HG03571 (cell line): ENCODE measurements at regions not wholly inside any gene's neighbourhood (a gene's known extent, or its start where the extent isn't known, plus 50 kb on each side); places are given as distances from the start of the nearest gene placed in this dataset.
"Not testable (repeated sequence)": the region's sequence is repeated elsewhere in the genome, so short reads cannot be mapped to it uniquely, and the experiment has no call there.

Experiments used
- ATAC-seq: cut with Tn5 transposase; IDR thresholded peaks from one replicate; pipeline ENCODE4 v1.9.1; 2021; ENCODE audit not compliant: unreplicated experiment

DNA sequence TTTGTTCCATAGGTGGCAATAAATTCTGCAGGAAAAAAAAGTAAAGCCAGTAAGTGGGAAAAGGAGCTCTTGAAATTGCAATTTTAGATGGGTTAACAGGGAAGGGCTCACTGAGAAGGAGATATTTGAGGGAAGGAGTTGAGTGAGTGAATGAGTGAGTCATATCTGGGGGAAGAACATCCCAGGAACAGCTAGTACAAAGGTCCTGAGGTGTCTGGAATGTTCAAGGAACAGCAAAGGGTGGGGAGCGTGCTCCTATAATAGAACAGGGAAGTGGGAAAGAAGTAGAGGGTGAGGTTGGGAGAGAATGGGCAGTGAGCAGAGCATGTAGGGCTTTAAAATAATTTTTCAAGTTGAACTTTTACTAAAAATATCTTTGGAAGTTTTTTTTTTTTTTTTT lies 68.0 kb upstream of the PSME4 start:
- no peak for ATAC-seq

DNA sequence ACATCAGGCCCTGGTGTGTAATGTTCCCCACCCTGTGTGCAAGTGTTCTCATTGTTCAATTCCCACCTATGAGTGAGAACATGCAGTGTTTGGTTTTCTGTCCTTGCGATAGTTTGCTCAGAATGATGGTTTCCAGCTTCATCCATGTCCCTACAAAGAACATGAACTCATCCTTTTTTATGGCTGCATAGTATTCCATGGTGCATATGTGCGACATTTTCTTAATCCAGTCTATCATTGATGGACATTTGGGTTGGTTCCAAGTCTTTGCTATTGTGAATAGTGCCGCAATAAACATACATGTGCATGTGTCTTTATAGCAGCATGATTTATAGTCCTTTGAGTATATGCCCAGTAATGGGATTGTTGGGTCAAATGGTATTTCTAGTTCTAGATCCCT lies 60.5 kb upstream of the PSME4 start:
- ATAC-seq: not testable (repeated sequence)

DNA sequence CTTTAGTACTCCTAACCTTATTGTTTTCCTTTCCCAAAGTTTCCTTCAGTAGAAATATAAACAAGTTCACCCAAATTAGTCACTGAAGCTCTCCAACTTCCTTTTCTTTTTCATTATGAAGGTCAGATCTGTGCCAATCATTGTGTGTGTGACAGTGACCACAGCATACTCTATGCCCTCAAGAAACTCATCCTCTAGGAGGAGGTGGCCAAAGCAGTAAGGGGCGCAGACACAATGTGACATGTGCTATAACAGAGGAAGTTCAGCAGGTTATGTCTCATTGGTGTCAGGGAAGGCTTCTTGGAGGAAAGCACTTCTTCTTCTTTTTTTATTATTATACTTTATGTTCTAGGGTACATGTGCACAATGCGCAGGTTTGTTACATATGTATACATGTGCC lies 60.0 kb upstream of the PSME4 start:
- no peak for ATAC-seq

DNA sequence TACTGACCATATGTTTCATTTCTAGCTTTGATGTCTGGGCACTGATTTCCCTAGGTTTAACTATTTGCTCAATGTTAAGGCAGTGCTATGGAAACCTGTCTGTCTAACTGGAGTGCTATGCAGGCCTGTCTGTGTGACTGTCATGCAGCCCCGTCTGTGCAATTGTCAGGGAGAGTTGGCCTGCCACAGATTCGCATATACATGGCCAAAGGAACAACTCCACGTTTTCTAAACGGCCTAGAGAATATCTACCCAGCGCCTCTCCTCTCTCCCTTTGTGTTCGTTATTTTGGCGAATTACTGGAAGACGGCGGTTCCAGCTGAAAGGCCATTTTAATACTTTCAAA lies 59.6 kb upstream of the PSME4 start:
- ATAC-seq: no peak

DNA sequence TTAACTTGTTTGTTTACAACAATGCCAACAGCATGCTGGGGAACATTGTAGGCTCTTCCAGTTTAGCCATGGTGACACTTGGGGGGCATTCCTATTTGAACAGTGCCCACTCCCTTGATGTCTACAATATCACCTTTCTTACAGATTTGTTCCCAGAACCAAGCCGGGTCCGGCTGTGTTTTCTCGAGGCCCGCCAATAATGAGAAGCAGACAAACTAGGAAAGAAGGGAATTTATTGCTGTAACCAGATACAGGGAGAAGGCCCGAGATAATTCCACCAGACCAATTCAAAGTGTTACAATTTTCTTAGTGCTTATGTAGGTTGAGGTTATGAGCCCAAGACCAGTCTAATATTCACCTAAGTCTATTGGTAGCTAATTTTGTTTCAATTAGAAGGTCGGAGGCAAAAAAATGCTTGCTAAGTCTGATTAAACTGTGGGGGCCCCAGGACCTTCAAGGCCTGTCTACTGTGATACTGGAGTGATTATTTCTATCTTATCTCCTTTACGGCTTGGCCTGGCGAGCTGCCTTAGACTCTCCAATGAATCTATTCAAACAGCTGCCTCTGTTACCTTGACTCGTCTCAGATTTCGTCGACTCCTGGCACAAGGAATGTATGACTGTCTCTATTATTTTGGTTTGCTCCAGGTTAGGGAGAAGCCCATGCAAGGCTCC lies 59.1 kb upstream of the PSME4 start:
- no peak for ATAC-seq

DNA sequence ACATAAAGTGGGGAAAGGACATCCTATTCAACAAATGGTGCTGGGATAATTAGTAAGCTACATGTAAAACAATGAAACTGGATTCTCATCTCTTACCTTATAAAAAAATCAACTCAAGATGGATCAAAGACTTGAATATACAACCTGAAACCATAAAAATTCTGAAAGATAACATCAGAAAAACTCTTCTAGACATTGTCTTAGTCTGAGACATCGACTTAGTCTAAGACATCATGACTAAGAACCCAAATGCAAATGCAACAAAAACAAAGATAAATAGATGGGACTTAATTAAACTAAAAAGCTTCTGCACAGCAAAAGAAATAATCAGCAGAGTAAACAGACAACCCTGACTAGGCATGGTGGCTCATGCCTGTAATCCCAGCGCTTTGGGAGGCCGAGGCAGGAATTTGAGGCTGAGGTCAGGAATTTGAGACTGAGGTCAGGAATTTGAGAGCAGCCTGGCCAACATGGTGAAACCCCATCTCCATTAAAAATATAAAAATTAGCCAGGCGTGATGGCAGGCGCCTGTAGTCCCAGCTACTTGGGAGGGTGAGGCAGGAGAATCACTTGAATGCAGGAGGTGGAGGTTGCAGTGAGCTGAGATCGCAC lies 54.8 kb upstream of the PSME4 start:
- ATAC-seq: not testable (repeated sequence)

DNA sequence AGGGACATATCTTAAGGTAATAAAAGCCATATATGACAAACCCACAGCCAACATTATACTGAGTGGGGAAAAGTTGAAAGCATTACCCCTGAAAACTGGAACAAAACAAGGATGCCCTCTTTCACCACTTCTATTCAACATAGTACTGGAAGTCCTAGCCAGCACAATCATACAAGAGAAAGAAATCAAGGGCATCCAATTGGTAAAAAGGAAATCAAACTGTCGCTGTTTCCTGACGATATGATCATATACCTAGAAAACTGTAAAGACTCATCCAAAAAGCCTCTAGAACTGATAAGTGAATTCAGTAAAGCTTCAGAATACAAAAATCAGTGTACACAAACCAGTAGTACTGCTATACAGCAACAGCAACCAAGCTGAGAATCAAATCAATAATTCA lies 53.8 kb upstream of the PSME4 start:
- ATAC-seq: no peak

DNA sequence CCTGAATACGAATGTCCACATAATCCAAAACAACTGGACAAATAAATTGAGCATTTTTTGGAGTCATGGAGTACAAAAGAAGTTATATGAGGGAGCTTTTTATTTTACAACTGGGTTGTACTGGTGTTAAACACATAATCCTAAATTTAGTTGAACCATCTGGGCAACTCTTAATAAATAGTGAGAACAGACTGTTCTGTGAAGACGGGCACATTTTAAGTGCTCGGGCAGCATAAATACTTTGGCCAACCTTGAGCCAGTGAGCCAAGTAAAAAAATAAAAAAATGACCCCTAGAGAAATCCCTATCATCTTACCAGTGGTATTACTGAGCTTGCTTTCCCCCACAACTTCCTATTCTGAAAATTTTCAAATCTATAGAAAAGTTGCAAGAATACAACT lies 50.9 kb upstream of the PSME4 start:
- ATAC-seq: no peak

DNA sequence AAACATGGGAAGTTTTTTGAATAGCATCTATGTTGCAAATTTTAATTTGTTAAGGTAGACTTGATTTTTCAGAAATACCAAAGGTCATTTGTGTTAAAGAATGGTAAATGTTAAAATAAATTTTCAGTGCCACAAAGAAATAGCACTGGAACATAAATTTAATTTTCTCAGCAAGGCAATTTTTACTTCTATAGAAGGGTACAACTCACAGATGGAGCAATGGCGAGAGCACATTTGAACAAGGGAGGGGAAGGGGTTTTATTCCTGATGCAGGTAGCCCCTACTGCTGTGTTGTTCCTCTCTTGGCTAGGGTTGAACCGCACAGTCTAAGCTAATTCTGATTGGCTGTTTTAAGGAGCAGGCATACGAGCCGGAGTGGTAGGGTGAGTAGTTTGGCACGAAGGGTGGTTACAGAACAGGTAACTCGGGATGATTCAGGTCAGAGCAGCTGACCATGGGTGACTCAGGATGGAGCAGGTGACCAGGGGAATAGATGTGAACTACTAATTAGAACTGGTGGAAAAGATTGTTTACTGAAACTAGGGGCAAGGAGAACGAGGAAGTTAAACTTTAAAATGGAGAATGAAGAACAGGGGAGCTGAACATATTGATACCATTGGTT lies 50.1 kb upstream of the PSME4 start:
- no peak for ATAC-seq
